ENCODE measurements at regions not wholly inside any gene's neighbourhood (a gene's known extent, or its start where the extent isn't known, plus 50 kb on each side); places are given as distances from the start of the nearest gene placed in this dataset.

GRCh38 chr9:71626395-71626794 is 141.9 kb downstream of the CEMIP2 start:
- H3K27me3 ChIP-seq (ENCODE audit: control insufficient read depth, insufficient read depth, low read length): peaks cover 3% of the 10 kb centered on the region
- ChIA-PET POLR2A (no interaction called here), CTCF (no interaction called here)
- DNase-seq (ENCODE audit: low read depth, low spot score): no peak
- H3K4me3 ChIP-seq (ENCODE audit: low read depth, low read length): no peak overlapping the region
- TF ChIP-seq CTCF (IDR thresholded peaks at IDR 0.05; ENCODE audit: low read depth, low read length): no peak
- no peaks in the 10 kb centered on the region for H3K9me3 ChIP-seq (ENCODE audit: control insufficient read depth, insufficient read depth, low read length)
- H3K27ac ChIP-seq (ENCODE audit: low read depth, low read length): no peak overlapping the region

- H3K27me3 ChIP-seq (ENCODE audit: control insufficient read depth, insufficient read depth, low read length): peaks cover 3% of the 10 kb centered on the region
- H3K4me3 ChIP-seq (ENCODE audit: low read depth, low read length): no peak overlapping the region
- CTCF ChIA-PET: no interaction called here
- H3K27ac ChIP-seq (ENCODE audit: low read depth, low read length): no peak overlapping the region
- peak; percentile 10; the same call in 1 of the 2 replicates for TF ChIP-seq CTCF (IDR thresholded peaks at IDR 0.05; ENCODE audit: low read depth, low read length)
- H3K9me3 ChIP-seq (ENCODE audit: control insufficient read depth, insufficient read depth, low read length): no peaks in the 10 kb centered on the region
- POLR2A ChIA-PET: no interaction called here
- DNase-seq (ENCODE audit: low read depth, low spot score): no peak
Observed at GRCh38 chr9:71624728-71625127, 143.6 kb downstream of the CEMIP2 start.

DNA sequence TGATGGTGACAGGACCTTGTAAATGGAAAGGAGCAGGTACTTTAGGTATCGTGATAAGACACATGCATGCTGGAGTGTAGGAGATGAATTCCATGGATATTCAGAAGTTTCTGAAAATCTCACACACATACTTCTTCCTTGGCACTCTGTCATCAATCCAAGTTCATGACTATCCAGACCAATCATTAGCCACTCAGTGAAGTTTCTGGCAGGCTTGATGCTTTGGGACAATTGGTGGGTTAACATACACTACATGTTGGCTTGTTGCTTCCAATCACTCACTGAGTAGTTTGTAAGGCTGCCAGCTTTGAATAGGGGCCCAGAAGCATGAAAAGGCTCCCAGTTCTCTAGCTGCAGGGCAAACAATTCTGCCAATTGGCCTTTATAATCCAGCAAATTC is 147.6 kb downstream of the CEMIP2 start:
- peaks cover 5% of the 10 kb centered on the region for H3K27me3 ChIP-seq (ENCODE audit: control insufficient read depth, insufficient read depth, low read length)
- TF ChIP-seq CTCF (IDR thresholded peaks at IDR 0.05; ENCODE audit: low read depth, low read length): no peak
- ChIA-PET CTCF (interaction anchor here (1.2 kb wide), 1 partner anchor 16 kb away, joined by 7 read pairs; no protein-coding TSS in a partner anchor), POLR2A (no interaction called here)
- H3K27ac ChIP-seq (ENCODE audit: low read depth, low read length): no peak overlapping the region
- no peak overlapping the region for H3K4me3 ChIP-seq (ENCODE audit: low read depth, low read length)
- no peaks in the 10 kb centered on the region for H3K9me3 ChIP-seq (ENCODE audit: control insufficient read depth, insufficient read depth, low read length)
- no peak for DNase-seq (ENCODE audit: low read depth, low spot score)

- Histone ChIP-seq H3K27ac (ENCODE audit: low read depth, low read length) (no peak overlapping the region), H3K4me3 (ENCODE audit: low read depth, low read length) (no peak overlapping the region), H3K9me3 (ENCODE audit: control insufficient read depth, insufficient read depth, low read length) (no peaks in the 10 kb centered on the region), H3K27me3 (ENCODE audit: control insufficient read depth, insufficient read depth, low read length) (peaks cover 5% of the 10 kb centered on the region)
- ChIA-PET CTCF (interaction anchor here (0.7 to 1.2 kb wide), 2 partner anchors 16 to 186 kb away, joined by 3 to 7 read pairs; no protein-coding TSS in a partner anchor), POLR2A (no interaction called here)
- no peak for TF ChIP-seq CTCF (IDR thresholded peaks at IDR 0.05; ENCODE audit: low read depth, low read length)
- DNase-seq (ENCODE audit: low read depth, low spot score): no peak
Observed at GRCh38 chr9:71620331-71620730, 148.0 kb downstream of the CEMIP2 start.

GRCh38 chr9:71619926-71620325 is 148.4 kb downstream of the CEMIP2 start:
- no peak for DNase-seq (ENCODE audit: low read depth, low spot score)
- Histone ChIP-seq H3K4me3 (ENCODE audit: low read depth, low read length) (no peak overlapping the region), H3K9me3 (ENCODE audit: control insufficient read depth, insufficient read depth, low read length) (no peaks in the 10 kb centered on the region), H3K27me3 (ENCODE audit: control insufficient read depth, insufficient read depth, low read length) (peaks cover 5% of the 10 kb centered on the region), H3K27ac (ENCODE audit: low read depth, low read length) (no peak overlapping the region)
- CTCF ChIA-PET: interaction anchor here (0.7 to 1.3 kb wide), 3 partner anchors 14 to 187 kb away, joined by 3 to 7 read pairs (median 3); no protein-coding TSS in a partner anchor
- POLR2A ChIA-PET: no interaction called here
- TF ChIP-seq CTCF (IDR thresholded peaks at IDR 0.05; ENCODE audit: low read depth, low read length): no peak
